Thyroid gland (tissue), 4 donors: ENCODE measurements at regions not wholly inside any gene's neighbourhood (a gene's known extent, or its start where the extent isn't known, plus 50 kb on each side); places are given as distances from the start of the nearest gene placed in this dataset.

Source experiments
- POLR2A ChIP-seq, 2 donors: fragments of 450-650 bp; IDR thresholded peaks; one replicate each; pipeline ENCODE4 v1.6.1; 2017; ENCODE audit warnings: antibody characterized with exemption in 2 of 2, mild to moderate bottlenecking in 2 of 2, moderate library complexity in 1 of 2
- TF ChIP-seq, protein P1 (sequence below), 6 experiments: fragments of 200-600 bp in 3 of 6; fragments of 450-650 bp in 3 of 6; sonication (generic) in 3 of 6; IDR thresholded peaks; one replicate each; pipeline ENCODE4 v1.5.1; 2016 to 2019; ENCODE audit warnings: antibody characterized with exemption in 6 of 6, mild to moderate bottlenecking in 2 of 6, inconsistent platforms in 1 of 6, moderate library complexity in 1 of 6

DNA sequence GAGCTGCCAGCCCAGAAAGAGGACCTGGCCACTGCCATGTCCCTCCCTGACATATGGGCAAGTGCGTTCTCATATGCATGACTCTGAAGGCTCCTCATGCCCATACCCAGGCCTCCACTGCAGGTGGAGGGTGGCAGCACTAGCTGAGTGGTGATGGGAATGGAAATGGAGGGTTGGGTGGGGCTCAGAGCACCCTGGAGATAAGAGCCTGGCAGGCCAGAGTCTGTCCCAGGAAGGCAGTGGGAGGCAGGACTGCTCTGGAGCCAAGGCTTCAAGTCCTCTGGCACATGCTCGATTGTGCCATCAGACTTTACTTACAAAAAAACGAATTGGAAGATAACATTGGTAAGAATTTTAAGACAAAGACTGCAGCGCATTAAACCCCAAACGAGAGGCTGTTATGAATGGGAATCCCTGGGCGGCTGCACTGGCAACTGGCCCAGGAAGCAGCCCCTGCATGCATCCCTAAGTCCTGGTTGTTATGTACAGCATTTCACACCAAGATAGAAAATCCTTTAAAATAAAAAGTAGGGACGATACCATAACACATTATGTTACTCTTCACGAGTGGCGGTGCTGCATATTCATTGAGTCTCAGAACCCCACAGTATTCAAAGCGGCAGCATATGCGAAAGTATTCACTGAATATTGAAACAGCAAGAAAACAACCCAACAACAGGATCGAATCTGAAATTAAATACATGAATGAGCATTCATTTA, 81.7 kb upstream of the FAM98A start:
- TF ChIP-seq, protein P1, sequence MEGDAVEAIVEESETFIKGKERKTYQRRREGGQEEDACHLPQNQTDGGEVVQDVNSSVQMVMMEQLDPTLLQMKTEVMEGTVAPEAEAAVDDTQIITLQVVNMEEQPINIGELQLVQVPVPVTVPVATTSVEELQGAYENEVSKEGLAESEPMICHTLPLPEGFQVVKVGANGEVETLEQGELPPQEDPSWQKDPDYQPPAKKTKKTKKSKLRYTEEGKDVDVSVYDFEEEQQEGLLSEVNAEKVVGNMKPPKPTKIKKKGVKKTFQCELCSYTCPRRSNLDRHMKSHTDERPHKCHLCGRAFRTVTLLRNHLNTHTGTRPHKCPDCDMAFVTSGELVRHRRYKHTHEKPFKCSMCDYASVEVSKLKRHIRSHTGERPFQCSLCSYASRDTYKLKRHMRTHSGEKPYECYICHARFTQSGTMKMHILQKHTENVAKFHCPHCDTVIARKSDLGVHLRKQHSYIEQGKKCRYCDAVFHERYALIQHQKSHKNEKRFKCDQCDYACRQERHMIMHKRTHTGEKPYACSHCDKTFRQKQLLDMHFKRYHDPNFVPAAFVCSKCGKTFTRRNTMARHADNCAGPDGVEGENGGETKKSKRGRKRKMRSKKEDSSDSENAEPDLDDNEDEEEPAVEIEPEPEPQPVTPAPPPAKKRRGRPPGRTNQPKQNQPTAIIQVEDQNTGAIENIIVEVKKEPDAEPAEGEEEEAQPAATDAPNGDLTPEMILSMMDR (IDR thresholded peaks at IDR 0.05): no peak
- TF ChIP-seq POLR2A (IDR thresholded peaks at IDR 0.05): no peak
